ENCODE measurements at regions not wholly inside any gene's neighbourhood (a gene's known extent, or its start where the extent isn't known, plus 50 kb on each side); places are given as distances from the start of the nearest gene placed in this dataset.

GRCh38 chr6:21741221-21742109 is 147.9 kb downstream of the SOX4 start:
- TF ChIP-seq CTCF (conservative IDR thresholded peaks at IDR 0.05; ENCODE audit: low read length) (no peak), EZH2phosphoT487 (IDR thresholded peaks at IDR 0.05; ENCODE audit: borderline replicate concordance) (no peak)

Measured in Loucy (cell line).